HL-60 (cell line): ENCODE measurements at regions not wholly inside any gene's neighbourhood (a gene's known extent, or its start where the extent isn't known, plus 50 kb on each side); places are given as distances from the start of the nearest gene placed in this dataset.

ENCODE experiments used
- GABPA ChIP-seq: IDR thresholded peaks from 2 replicates; pipeline ENCODE4 v1.6.1; 2012; ENCODE audit warnings: low read depth
- POLR2AphosphoS5 ChIP-seq: IDR thresholded peaks from 2 replicates; pipeline ENCODE4 v1.6.1; 2012; ENCODE audit warnings: low read depth
- TF ChIP-seq, protein P1 (sequence below): IDR thresholded peaks from one replicate; pipeline ENCODE4 v1.5.1; 2011; ENCODE audit warnings: low read length, control low read depth, inconsistent platforms; ENCODE audit not compliant: insufficient read depth
- TF ChIP-seq, protein P2 (sequence below): IDR thresholded peaks from 2 replicates; pipeline ENCODE4 v1.6.1; 2012; ENCODE audit warnings: low read depth; ENCODE audit not compliant: insufficient replicate concordance

DNA sequence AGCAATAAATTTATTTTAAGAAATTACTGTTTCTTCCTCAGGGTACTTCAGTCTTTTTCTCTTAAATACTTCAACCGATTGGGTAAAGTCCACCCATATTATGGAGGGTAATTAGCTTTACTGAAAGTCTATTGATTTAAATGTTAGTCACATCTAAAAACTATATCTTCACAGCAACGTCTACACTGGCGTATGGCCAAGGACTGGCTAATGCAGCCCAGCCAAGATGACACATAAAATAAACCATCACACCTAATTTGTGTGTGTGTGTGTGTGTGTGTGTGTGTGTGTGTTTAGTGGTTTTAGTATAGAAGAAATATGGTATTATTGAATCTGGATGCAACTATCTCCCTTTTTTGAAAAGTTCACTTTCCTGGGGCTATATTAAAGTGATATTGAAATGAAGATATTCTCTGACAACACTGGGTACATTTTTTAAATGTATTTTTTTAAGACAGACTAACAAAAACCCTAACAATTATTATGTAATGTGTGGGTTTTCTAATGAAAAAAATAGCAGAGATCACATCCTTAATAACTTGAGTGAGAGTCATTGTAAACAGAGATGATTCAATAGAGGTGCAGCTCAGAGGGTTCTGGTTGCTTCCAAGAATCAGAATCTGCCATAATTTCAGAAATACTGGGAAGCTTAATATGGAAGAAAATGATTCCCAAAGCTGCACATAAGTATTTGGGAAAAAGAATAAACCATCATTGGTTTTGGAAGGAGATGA, 584.2 kb upstream of the MBL2 start:
- TF ChIP-seq, protein P1, sequence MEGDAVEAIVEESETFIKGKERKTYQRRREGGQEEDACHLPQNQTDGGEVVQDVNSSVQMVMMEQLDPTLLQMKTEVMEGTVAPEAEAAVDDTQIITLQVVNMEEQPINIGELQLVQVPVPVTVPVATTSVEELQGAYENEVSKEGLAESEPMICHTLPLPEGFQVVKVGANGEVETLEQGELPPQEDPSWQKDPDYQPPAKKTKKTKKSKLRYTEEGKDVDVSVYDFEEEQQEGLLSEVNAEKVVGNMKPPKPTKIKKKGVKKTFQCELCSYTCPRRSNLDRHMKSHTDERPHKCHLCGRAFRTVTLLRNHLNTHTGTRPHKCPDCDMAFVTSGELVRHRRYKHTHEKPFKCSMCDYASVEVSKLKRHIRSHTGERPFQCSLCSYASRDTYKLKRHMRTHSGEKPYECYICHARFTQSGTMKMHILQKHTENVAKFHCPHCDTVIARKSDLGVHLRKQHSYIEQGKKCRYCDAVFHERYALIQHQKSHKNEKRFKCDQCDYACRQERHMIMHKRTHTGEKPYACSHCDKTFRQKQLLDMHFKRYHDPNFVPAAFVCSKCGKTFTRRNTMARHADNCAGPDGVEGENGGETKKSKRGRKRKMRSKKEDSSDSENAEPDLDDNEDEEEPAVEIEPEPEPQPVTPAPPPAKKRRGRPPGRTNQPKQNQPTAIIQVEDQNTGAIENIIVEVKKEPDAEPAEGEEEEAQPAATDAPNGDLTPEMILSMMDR = no peak
- TF ChIP-seq POLR2AphosphoS5 (no peak), GABPA (no peak)
- TF ChIP-seq, protein P2, sequence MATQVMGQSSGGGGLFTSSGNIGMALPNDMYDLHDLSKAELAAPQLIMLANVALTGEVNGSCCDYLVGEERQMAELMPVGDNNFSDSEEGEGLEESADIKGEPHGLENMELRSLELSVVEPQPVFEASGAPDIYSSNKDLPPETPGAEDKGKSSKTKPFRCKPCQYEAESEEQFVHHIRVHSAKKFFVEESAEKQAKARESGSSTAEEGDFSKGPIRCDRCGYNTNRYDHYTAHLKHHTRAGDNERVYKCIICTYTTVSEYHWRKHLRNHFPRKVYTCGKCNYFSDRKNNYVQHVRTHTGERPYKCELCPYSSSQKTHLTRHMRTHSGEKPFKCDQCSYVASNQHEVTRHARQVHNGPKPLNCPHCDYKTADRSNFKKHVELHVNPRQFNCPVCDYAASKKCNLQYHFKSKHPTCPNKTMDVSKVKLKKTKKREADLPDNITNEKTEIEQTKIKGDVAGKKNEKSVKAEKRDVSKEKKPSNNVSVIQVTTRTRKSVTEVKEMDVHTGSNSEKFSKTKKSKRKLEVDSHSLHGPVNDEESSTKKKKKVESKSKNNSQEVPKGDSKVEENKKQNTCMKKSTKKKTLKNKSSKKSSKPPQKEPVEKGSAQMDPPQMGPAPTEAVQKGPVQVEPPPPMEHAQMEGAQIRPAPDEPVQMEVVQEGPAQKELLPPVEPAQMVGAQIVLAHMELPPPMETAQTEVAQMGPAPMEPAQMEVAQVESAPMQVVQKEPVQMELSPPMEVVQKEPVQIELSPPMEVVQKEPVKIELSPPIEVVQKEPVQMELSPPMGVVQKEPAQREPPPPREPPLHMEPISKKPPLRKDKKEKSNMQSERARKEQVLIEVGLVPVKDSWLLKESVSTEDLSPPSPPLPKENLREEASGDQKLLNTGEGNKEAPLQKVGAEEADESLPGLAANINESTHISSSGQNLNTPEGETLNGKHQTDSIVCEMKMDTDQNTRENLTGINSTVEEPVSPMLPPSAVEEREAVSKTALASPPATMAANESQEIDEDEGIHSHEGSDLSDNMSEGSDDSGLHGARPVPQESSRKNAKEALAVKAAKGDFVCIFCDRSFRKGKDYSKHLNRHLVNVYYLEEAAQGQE = no peak
